Stimulated activated memory B cell treated with anti-CD40 and anti-IgM and Interleukin-4, amounts not matched to agents 10 μg/mL and 1 μg/mL and 100 μg/mL, for 72 hours (primary cell): ENCODE measurements at regions not wholly inside any gene's neighbourhood (a gene's known extent, or its start where the extent isn't known, plus 50 kb on each side); places are given as distances from the start of the nearest gene placed in this dataset.

ENCODE experiments used
- ATAC-seq: fragments of 150-1000 bp; cut with Tn5 transposase; 2 replicates; pipeline ENCODE4 v1.10.0; 2021
- H3K27ac Mint-ChIP-seq: one replicate; pipeline ENCODE4 v1.8.0; 2022; ENCODE audit warnings: mild to moderate bottlenecking, mixed read lengths
- H3K27me3 Mint-ChIP-seq: one replicate; pipeline ENCODE4 v1.8.0; 2022; ENCODE audit warnings: mixed read lengths
- H3K36me3 Mint-ChIP-seq: one replicate; pipeline ENCODE4 v1.8.0; 2022; ENCODE audit warnings: mixed read lengths
- H3K4me1 Mint-ChIP-seq: one replicate; pipeline ENCODE4 v1.8.0; 2022; ENCODE audit warnings: mixed read lengths
- H3K4me3 Mint-ChIP-seq: one replicate; pipeline ENCODE4 v1.8.0; 2022; ENCODE audit warnings: mild to moderate bottlenecking, moderate library complexity, mixed read lengths
- H3K9me3 Mint-ChIP-seq: one replicate; pipeline ENCODE4 v1.8.0; 2022; ENCODE audit warnings: mixed read lengths

DNA sequence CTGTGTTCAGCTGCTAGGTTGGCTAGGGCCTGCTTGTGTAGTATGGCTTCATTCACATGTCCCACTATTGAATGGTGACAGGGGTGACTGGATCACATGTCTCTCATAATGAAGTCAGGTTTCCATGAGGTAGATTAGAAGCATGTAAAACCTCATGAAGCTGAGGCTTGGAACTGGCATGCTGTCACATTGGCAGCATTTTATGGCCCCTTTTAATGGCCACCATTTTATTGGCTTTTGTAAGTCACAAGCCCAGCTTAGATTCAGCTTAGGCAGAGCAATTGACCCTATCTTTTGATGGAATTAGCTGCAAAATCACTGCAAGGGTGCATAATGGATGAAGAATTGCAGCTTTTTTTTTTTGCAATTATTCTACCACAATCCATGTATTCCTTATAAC is 583.5 kb downstream of the MED13L start:
- no peak overlapping the region for H3K4me3 Mint-ChIP-seq
- no peaks in the 10 kb centered on the region for H3K4me1 Mint-ChIP-seq
- peaks cover 8% of the 10 kb centered on the region for H3K9me3 Mint-ChIP-seq
- no peak overlapping the region for H3K27ac Mint-ChIP-seq
- H3K36me3 Mint-ChIP-seq, result no peaks in the 10 kb centered on the region
- no peak for ATAC-seq
- H3K27me3 Mint-ChIP-seq, result peaks cover 9% of the 10 kb centered on the region

DNA sequence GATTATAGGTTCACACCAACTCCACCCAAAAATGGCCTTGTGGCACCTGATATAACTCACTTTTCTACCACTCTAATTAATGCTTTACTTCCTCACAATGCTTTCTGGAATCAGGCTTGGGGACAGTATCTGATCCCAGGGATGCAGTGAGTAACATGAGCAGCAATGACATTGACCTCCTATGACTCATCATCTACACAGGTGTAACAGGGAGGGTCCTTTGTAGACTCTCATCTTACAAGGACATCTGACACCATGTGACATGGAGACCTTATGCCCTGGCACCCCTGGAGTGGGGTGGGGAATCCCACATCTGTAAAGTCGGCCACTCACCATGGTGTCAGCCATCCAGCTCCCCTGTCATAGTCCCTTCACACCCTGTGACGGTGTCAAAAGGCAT is 586.4 kb downstream of the MED13L start:
- Mint-ChIP-seq H3K4me3 (no peak overlapping the region), H3K36me3 (no peaks in the 10 kb centered on the region), H3K9me3 (peaks cover 6% of the 10 kb centered on the region), H3K4me1 (no peaks in the 10 kb centered on the region), H3K27ac (no peak overlapping the region), H3K27me3 (peaks cover 23% of the 10 kb centered on the region)
- peak; percentile 29 for ATAC-seq

DNA sequence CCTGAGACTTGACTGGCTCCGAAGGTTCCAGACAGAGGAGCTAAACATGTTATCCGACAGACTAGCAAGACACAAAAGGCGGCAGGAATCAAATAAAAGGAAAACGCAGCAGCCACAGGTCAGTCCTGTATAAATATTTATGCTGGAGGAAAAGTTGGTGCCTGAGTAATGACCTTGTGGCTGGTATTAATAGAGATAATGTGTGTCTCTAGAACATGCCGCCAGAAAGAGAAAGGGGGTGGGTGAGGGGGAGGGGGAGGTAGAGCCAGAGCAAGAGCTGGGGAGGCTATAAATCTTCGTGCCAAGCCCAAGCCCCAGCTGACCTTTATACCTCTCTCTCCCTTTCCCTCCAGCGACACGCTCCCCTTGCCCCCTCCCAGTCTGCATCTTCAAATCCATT is 590.4 kb downstream of the MED13L start:
- no peaks in the 10 kb centered on the region for H3K4me1 Mint-ChIP-seq
- peaks cover 21% of the 10 kb centered on the region for H3K27me3 Mint-ChIP-seq
- H3K27ac Mint-ChIP-seq, result no peak overlapping the region
- H3K4me3 Mint-ChIP-seq, result no peak overlapping the region
- no peaks in the 10 kb centered on the region for H3K36me3 Mint-ChIP-seq
- H3K9me3 Mint-ChIP-seq, result peaks cover 10% of the 10 kb centered on the region
- ATAC-seq, result no peak

DNA sequence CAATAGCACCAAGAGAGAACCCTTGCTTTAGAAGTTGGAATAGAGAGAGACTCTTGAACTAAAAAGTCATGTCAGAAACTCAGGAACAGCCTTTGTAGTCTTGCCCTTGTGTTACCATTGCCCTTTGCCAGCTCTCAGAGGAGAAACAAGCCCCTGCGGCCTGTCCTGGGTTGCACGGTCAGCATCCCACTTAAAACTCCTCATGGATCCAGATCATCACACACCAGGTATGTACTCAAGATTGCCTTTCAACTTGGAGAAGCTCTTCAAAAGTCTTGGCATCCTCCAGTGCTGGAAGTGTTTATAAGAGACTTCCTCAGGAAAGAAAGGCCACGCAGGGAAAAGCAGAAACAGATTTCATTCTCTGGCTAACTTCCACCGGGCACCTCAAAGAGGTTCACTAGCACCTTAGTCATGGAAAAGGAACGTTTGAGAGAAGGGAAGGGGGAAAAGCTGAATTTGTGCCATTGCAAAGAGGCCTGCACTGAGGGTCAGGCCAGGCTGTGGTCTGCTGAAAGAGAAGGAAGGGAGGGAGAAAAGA is 594.2 kb downstream of the MED13L start:
- H3K27me3 Mint-ChIP-seq, result peaks cover 11% of the 10 kb centered on the region
- H3K4me1 Mint-ChIP-seq, result no peaks in the 10 kb centered on the region
- no peaks in the 10 kb centered on the region for H3K36me3 Mint-ChIP-seq
- ATAC-seq, result no peak
- no peak overlapping the region for H3K4me3 Mint-ChIP-seq
- peaks cover 6% of the 10 kb centered on the region for H3K9me3 Mint-ChIP-seq
- no peak overlapping the region for H3K27ac Mint-ChIP-seq

DNA sequence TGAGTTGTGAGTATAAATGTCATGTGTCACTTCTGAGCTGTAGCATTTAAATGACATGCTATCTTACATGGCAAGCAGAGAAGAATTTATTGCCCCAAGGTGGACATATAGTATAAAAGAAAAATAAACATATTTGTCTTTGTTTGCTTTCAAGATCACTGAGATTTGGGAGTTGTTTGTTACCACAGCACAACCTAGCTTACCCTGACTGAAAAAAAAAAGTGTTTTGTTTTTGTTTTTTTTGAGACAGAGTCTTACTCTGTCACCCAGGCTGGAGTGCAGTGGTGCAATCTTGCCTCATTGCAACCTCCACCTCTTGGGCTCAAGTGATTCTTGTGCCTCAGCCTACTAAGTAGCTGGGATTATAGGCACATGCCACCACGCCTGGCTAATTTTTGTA is 596.5 kb downstream of the MED13L start:
- Mint-ChIP-seq H3K36me3 (no peaks in the 10 kb centered on the region), H3K27ac (no peak overlapping the region), H3K27me3 (no peaks in the 10 kb centered on the region), H3K4me3 (no peak overlapping the region), H3K9me3 (peaks cover 9% of the 10 kb centered on the region), H3K4me1 (no peaks in the 10 kb centered on the region)
- no peak for ATAC-seq

DNA sequence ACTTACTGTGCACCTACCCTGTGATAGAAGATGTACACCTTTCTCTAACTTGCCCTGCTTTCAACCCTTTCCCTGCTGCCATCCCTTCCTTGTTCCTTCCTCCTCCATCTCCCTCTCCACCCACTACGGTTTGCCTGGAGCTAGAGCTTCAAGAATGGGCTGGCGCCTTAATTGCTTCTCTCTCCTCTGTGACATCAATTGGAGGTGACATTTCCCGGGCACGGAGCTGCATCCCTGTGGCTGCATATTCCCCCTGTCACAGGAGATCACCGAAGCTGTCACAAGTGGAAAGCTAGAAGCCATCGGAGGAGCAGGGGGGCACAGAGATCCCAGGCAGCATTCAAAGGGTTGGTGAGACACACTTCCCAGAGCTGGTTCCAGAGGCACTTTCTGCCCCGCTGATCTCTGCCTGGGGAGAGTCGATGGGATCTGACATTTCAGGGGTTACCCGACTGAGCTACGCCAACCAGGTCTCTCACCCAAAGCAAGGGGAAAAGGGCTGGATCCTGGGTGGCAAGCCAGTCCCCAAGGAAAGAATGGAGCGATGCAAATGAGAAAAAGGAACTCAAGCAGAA is 604.9 kb downstream of the MED13L start:
- Mint-ChIP-seq H3K36me3 (no peaks in the 10 kb centered on the region), H3K4me3 (no peak overlapping the region), H3K4me1 (no peaks in the 10 kb centered on the region), H3K9me3 (peaks cover 16% of the 10 kb centered on the region), H3K27me3 (no peaks in the 10 kb centered on the region), H3K27ac (no peak overlapping the region)
- no peak for ATAC-seq

DNA sequence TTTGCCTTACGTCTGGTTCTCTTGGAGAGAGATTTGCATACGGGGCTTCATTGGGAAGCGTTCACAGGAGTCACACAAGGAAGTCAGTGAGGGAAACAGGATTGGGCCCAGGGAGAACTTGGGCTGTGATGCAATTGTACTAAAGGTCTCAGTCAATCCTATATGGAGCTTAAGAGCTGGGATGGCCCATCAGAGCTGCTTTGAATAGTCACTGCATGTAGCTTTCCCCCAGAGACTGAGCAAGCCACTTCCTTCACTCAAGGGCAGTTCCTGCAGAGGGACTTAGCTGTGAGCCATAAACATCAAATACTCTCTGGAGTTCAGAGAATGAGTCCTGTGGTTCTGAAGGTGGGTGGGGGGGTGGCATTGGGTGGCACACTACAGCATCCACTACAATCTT is 605.4 kb downstream of the MED13L start:
- H3K36me3 Mint-ChIP-seq, result no peaks in the 10 kb centered on the region
- H3K4me3 Mint-ChIP-seq, result no peak overlapping the region
- no peaks in the 10 kb centered on the region for H3K4me1 Mint-ChIP-seq
- ATAC-seq, result no peak
- H3K27ac Mint-ChIP-seq, result no peak overlapping the region
- H3K27me3 Mint-ChIP-seq, result no peaks in the 10 kb centered on the region
- H3K9me3 Mint-ChIP-seq, result peaks cover 16% of the 10 kb centered on the region

DNA sequence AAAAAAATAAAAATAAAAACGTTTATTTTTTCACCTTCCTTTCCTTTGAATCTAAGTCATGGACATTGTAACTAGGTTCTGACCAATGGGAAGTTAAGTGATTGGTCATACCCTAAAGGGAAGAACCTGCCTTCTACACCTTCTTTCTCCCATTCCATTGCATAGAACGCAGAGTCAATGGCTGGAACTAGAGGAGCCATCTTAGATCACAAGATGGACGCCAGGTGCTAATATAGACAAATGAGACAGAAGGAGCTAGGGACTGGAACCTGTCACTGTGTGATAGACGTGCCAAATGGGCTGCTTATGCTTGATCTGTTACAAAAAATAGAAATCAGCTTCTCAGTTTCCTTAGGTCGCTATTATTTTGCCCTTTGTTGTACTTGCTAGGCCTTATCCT is 606.6 kb downstream of the MED13L start:
- Mint-ChIP-seq H3K4me3 (no peak overlapping the region), H3K36me3 (no peaks in the 10 kb centered on the region), H3K27me3 (no peaks in the 10 kb centered on the region), H3K9me3 (peaks cover 13% of the 10 kb centered on the region), H3K27ac (no peak overlapping the region), H3K4me1 (no peaks in the 10 kb centered on the region)
- ATAC-seq, result no peak

DNA sequence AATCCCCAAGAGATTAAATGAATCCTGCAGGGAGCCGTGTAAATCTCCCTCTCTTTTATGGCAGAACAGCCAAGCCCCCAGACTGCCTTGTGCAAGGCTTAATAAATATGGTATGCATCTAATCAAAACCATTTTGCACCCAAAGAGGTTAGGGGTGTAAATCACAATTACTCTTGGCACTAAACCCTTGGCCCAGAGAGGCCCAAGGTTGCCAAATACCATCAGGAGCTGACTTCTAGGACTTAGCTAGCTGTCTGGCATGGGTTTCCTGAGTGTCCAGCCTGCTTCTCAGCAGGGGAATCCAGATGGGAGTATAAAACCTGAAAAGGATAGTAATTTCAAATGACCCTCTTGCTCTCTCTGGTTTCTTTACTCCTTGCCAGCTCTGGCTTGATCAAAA is 610.4 kb downstream of the MED13L start:
- Mint-ChIP-seq H3K27ac (no peak overlapping the region), H3K9me3 (peaks cover 8% of the 10 kb centered on the region), H3K4me1 (no peaks in the 10 kb centered on the region), H3K4me3 (no peak overlapping the region), H3K36me3 (no peaks in the 10 kb centered on the region), H3K27me3 (no peaks in the 10 kb centered on the region)
- no peak for ATAC-seq

DNA sequence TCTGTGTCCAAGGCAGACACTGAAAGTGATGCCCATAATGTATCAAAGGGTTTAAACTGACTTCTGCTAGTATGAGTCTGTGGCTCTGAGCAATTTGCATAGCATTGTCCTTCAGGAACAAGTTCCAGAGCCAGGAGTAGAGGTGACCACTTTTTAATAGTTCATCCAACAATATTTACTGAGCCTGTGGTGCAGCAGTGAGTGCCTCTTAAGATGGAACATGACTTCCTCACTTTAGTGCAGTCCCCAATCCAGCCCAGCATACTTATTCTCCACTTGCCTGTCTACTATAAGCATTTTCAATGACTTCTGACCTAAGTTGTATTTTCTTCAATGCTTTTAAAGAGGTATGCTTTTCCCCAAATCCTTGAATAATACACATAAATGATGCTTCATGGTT is 611.3 kb downstream of the MED13L start:
- no peak for ATAC-seq
- no peak overlapping the region for H3K27ac Mint-ChIP-seq

DNA sequence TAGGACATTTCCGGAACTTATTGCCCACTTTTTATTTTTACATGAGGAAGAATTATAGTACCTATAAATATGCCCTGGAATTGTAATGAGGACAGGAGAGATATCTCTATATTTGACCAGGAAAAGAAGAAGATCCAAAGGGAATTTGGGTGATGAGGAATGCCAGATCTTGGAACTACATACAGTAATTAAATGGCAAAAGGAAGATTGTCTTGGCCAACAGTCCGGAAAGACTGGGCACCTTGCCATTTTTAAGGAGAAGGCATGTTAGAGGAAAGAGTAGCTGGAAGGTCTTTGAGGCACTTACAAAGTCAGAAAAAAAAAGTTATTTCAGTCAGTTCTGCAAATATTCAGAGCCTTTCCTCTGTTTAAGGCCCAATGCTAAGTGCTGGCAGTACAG is 616.4 kb downstream of the MED13L start:
- Mint-ChIP-seq H3K9me3 (peaks cover 4% of the 10 kb centered on the region), H3K27me3 (peaks cover 30% of the 10 kb centered on the region), H3K27ac (no peak overlapping the region), H3K36me3 (no peaks in the 10 kb centered on the region), H3K4me3 (no peak overlapping the region), H3K4me1 (no peaks in the 10 kb centered on the region)
- no peak for ATAC-seq

More for the DNA sequence above, 611.3 kb downstream of the MED13L start:
- Mint-ChIP-seq H3K27me3 (no peaks in the 10 kb centered on the region), H3K9me3 (peaks cover 2% of the 10 kb centered on the region), H3K4me1 (no peaks in the 10 kb centered on the region), H3K36me3 (no peaks in the 10 kb centered on the region), H3K4me3 (no peak overlapping the region)

DNA sequence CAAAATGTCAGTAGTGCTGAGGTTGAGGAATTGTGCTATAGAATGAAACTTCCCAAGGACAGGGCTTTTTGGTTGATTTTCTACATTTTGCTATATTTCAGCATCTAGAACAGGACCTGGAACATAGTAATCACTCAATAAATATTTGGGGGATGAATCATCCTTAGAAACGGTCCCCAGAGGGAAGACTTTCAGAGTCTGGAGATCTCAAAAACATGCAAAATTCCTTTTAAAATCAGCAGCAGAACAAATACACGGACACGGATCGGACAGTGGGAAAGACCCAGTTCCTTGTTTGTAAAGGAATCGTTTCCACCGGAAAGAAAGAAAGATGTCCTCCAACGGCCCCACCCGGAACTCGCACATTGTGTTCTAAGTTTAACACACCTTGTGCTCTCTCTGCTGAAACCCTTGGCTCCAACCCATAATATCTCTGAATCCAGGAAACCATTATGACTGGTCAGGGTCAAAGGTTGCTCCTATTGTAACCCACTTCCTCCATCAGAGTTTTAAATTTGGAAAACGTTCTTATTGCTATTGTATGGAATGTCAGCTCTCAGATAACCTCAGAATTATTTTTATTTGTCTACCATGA is 617.2 kb downstream of the MED13L start:
- Mint-ChIP-seq H3K4me1 (no peaks in the 10 kb centered on the region), H3K36me3 (no peaks in the 10 kb centered on the region), H3K27me3 (peaks cover 30% of the 10 kb centered on the region), H3K4me3 (no peak overlapping the region), H3K27ac (no peak overlapping the region), H3K9me3 (peaks cover 4% of the 10 kb centered on the region)
- no peak for ATAC-seq

DNA sequence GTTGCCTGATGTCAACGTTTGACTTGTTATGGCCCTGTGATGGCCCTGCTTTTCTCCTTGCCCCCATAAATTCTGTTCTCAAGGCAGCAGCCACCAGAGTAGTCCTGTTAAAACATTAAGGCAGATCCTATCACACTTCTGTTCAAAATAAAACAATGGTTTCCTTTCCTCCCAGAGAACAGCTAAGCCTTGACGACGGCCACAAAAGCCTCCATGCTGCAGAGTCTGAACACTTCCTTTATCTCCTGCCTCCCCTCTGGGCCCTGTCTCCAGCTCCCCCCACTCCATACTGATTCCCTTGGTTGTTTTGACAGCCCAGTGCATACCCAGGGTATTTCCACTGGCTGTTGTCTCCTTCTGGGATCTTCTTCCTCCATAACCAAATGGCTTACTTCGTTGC is 618.1 kb downstream of the MED13L start:
- ATAC-seq, result no peak
- peaks cover 4% of the 10 kb centered on the region for H3K9me3 Mint-ChIP-seq
- no peaks in the 10 kb centered on the region for H3K36me3 Mint-ChIP-seq
- H3K27me3 Mint-ChIP-seq, result peaks cover 30% of the 10 kb centered on the region
- H3K4me3 Mint-ChIP-seq, result no peak overlapping the region
- H3K27ac Mint-ChIP-seq, result no peak overlapping the region
- no peaks in the 10 kb centered on the region for H3K4me1 Mint-ChIP-seq

DNA sequence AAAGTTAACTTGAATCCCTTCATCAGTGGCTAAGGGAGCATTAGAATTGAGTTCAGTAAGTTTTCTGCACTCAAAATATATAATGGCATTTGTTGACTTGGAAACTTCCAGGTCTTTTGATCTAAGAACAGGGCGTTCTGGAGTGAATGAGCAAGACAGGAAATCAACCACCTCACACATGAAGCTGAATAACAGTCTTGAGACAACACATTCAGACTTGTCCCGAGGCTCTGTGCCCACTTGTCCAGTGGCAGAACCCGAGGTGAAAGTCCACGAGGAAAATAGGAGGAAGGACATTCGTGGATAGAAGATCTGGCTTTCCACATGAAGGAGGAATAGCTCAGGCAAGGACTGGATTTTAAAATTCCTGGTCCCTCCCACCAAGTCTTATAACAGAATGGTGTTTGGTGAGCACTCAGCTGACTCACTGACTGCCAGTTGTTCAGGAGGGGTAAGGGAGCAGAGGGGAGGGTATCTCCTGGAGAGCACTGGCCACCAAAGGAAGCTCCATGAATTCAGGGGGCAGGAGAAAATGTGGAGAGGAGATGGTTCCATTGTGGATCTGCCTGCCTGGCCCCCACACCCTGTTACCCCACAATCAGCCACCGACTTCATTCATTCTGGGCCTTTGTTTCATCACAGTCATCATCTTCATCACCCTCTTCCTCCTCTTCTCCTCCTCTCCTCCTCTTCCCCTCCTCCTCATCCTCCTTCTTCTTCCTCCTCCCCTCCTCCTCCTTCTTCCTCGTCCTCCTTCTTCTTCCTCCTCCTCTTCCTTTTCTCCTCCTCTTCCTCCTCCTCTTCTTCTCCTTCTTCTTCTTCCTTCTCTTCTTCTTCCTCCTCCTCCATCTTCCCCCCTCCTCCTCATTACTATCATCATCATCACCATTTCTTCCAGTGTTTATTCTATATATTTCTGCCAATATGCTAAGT is 620.1 kb downstream of the MED13L start:
- no peak overlapping the region for H3K27ac Mint-ChIP-seq
- ATAC-seq, result no peak
- H3K4me3 Mint-ChIP-seq, result no peak overlapping the region
- peaks cover 30% of the 10 kb centered on the region for H3K27me3 Mint-ChIP-seq
- no peaks in the 10 kb centered on the region for H3K4me1 Mint-ChIP-seq
- H3K36me3 Mint-ChIP-seq, result no peaks in the 10 kb centered on the region
- H3K9me3 Mint-ChIP-seq, result peaks cover 4% of the 10 kb centered on the region

DNA sequence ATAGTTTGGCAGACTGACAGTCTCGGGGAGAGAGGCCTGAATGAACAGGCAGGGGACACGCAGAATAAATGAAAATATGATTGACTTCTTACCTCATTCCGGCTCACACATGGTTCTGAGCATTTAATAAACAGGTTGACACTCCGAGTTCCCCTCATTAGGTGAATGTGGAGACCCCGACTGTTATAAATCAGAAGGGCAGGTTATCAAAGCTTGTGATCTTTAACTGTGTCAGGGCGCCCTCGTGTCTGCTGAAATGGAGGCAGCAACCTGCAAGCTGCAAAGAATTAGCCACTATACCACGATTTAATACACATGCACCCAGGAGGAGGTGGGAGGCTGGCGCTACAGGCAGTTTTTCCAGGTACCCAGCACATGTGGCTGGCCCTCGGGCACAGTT is 627.5 kb downstream of the MED13L start:
- Mint-ChIP-seq H3K4me3 (no peak overlapping the region), H3K27ac (no peak overlapping the region), H3K9me3 (peaks cover 3% of the 10 kb centered on the region), H3K27me3 (no peaks in the 10 kb centered on the region), H3K4me1 (no peaks in the 10 kb centered on the region), H3K36me3 (no peaks in the 10 kb centered on the region)
- ATAC-seq, result no peak
